OCI-LY1 (cell line): ENCODE measurements at regions not wholly inside any gene's neighbourhood (a gene's known extent, or its start where the extent isn't known, plus 50 kb on each side); places are given as distances from the start of the nearest gene placed in this dataset.

Experiments used
- H2AFZ ChIP-seq: fragments of 200-600 bp; sonication (generic), shearing (Covaris generic); 2 replicates; pipeline ENCODE4 v1.6.0; 2014; ENCODE audit warnings: antibody characterized with exemption, mild to moderate bottlenecking, low read length
- H3F3A ChIP-seq: fragments of 200-600 bp; sonication (generic), shearing (Covaris generic); 2 replicates; pipeline ENCODE4 v1.6.0; 2014; ENCODE audit warnings: mild to moderate bottlenecking, antibody characterized with exemption, low read length, moderate library complexity; ENCODE audit not compliant: insufficient read depth
- H3K27ac ChIP-seq: fragments of 200-600 bp; sonication (generic); 2 replicates; pipeline ENCODE4 v1.5.1; 2014; ENCODE audit warnings: low read length, mixed run types, mild to moderate bottlenecking, low read depth; ENCODE audit not compliant: poor library complexity, severe bottlenecking
- H3K27me3 ChIP-seq: fragments of 200-600 bp; sonication (generic); 2 replicates; pipeline ENCODE4 v1.6.0; 2014; ENCODE audit warnings: antibody characterized with exemption, mild to moderate bottlenecking, low read length, moderate library complexity; ENCODE audit not compliant: insufficient read depth
- H3K36me3 ChIP-seq: fragments of 200-600 bp; sonication (generic); 2 replicates; pipeline ENCODE4 v1.6.1; 2014; ENCODE audit warnings: mild to moderate bottlenecking, antibody characterized with exemption, low read length, moderate library complexity, mixed read lengths; ENCODE audit not compliant: insufficient read depth
- H3K4me1 ChIP-seq: fragments of 200-600 bp; sonication (generic); 2 replicates; pipeline ENCODE4 v1.5.1; 2014; ENCODE audit warnings: mild to moderate bottlenecking, low read length, moderate library complexity; ENCODE audit not compliant: insufficient read depth, severe bottlenecking
- H3K4me2 ChIP-seq: fragments of 200-600 bp; sonication (generic), shearing (Covaris generic); 2 replicates; pipeline ENCODE4 v1.6.1; 2014; ENCODE audit warnings: low read length
- H3K4me3 ChIP-seq: fragments of 200-600 bp; sonication (generic); 2 replicates; pipeline ENCODE4 v1.5.1; 2014; ENCODE audit warnings: low read length, low read depth, mild to moderate bottlenecking, mixed read lengths; ENCODE audit not compliant: poor library complexity, severe bottlenecking
- H3K79me2 ChIP-seq: fragments of 200-600 bp; shearing (Covaris generic); 2 replicates; pipeline ENCODE4 v1.6.1; 2016; ENCODE audit warnings: mixed run types, low read length, mixed read lengths; ENCODE audit not compliant: insufficient read depth
- H3K9ac ChIP-seq: fragments of 200-600 bp; sonication (generic), shearing (Covaris generic); 2 replicates; pipeline ENCODE4 v1.6.1; 2014; ENCODE audit warnings: mild to moderate bottlenecking, low read length, mixed read lengths
- H3K9me2 ChIP-seq: fragments of 200-600 bp; sonication (generic), shearing (Covaris generic); 2 replicates; pipeline ENCODE4 v1.6.1; 2014; ENCODE audit warnings: low read depth, mild to moderate bottlenecking, low read length, mixed read lengths
- H3K9me3 ChIP-seq: fragments of 200-600 bp; shearing (Covaris generic); 2 replicates; pipeline ENCODE4 v1.6.1; 2014; ENCODE audit warnings: low read length, mixed read lengths
- H4K20me1 ChIP-seq: fragments of 200-600 bp; sonication (generic), shearing (Covaris generic); 2 replicates; pipeline ENCODE4 v1.6.0; 2016; ENCODE audit warnings: mild to moderate bottlenecking, low read length; ENCODE audit not compliant: insufficient read depth
- CTCF ChIP-seq: fragments of 200-600 bp; sonication (generic), shearing (Covaris generic); IDR thresholded peaks from 2 replicates; pipeline ENCODE4 v1.5.1; 2017; ENCODE audit warnings: mild to moderate bottlenecking, antibody characterized with exemption, low read length, moderate library complexity, mixed read lengths
- EZH2 ChIP-seq: fragments of 200-600 bp; sonication (generic), shearing (Covaris generic); IDR thresholded peaks from 2 replicates; pipeline ENCODE4 v1.8.0; 2017; ENCODE audit warnings: borderline replicate concordance, mixed run types, mild to moderate bottlenecking, antibody characterized with exemption, low read length, moderate library complexity, mixed read lengths

GRCh38 chr2:147408357-147408756 lies 436.5 kb upstream of the ACVR2A start:
- TF ChIP-seq EZH2 (no peak), CTCF (no peak)

GRCh38 chr2:147405651-147406050 lies 439.2 kb upstream of the ACVR2A start:
- Histone ChIP-seq H3K4me2 (no peak overlapping the region), H3K4me3 (no peak overlapping the region), H4K20me1 (no peaks in the 10 kb centered on the region), H3K9me2 (no peaks in the 10 kb centered on the region), H3F3A (no peaks in the 10 kb centered on the region), H3K27me3 (no peaks in the 10 kb centered on the region), H2AFZ (no peak overlapping the region), H3K79me2 (no peaks in the 10 kb centered on the region), H3K4me1 (no peaks in the 10 kb centered on the region), H3K36me3 (no peaks in the 10 kb centered on the region), H3K9me3 (no peaks in the 10 kb centered on the region), H3K27ac (no peak overlapping the region), H3K9ac (no peak overlapping the region)
- TF ChIP-seq CTCF (no peak), EZH2 (no peak)

More at GRCh38 chr2:147408357-147408756, 436.5 kb upstream of the ACVR2A start:
- Histone ChIP-seq H4K20me1 (no peaks in the 10 kb centered on the region), H3K9ac (no peak overlapping the region), H3K4me2 (no peak overlapping the region), H3K4me1 (no peaks in the 10 kb centered on the region), H2AFZ (no peak overlapping the region), H3K9me2 (no peaks in the 10 kb centered on the region), H3K79me2 (no peaks in the 10 kb centered on the region), H3K9me3 (no peaks in the 10 kb centered on the region), H3K27ac (no peak overlapping the region), H3K36me3 (no peaks in the 10 kb centered on the region), H3K4me3 (no peak overlapping the region), H3K27me3 (no peaks in the 10 kb centered on the region), H3F3A (no peaks in the 10 kb centered on the region)

- Histone ChIP-seq H3K9ac (no peak overlapping the region), H3K27ac (no peak overlapping the region), H3K9me2 (no peaks in the 10 kb centered on the region), H2AFZ (no peak overlapping the region), H3K4me3 (no peak overlapping the region), H3K4me2 (no peak overlapping the region), H3K36me3 (no peaks in the 10 kb centered on the region), H3K27me3 (no peaks in the 10 kb centered on the region), H3K9me3 (no peaks in the 10 kb centered on the region), H4K20me1 (no peaks in the 10 kb centered on the region), H3K79me2 (no peaks in the 10 kb centered on the region), H3K4me1 (no peaks in the 10 kb centered on the region), H3F3A (no peaks in the 10 kb centered on the region)
- TF ChIP-seq CTCF, result no peak
- TF ChIP-seq EZH2, result no peak
These were observed 445.8 kb upstream of the ACVR2A start for GRCh38 chr2:147398996-147399395.
